ENCODE measurements at regions not wholly inside any gene's neighbourhood (a gene's known extent, or its start where the extent isn't known, plus 50 kb on each side); places are given as distances from the start of the nearest gene placed in this dataset.

DNA sequence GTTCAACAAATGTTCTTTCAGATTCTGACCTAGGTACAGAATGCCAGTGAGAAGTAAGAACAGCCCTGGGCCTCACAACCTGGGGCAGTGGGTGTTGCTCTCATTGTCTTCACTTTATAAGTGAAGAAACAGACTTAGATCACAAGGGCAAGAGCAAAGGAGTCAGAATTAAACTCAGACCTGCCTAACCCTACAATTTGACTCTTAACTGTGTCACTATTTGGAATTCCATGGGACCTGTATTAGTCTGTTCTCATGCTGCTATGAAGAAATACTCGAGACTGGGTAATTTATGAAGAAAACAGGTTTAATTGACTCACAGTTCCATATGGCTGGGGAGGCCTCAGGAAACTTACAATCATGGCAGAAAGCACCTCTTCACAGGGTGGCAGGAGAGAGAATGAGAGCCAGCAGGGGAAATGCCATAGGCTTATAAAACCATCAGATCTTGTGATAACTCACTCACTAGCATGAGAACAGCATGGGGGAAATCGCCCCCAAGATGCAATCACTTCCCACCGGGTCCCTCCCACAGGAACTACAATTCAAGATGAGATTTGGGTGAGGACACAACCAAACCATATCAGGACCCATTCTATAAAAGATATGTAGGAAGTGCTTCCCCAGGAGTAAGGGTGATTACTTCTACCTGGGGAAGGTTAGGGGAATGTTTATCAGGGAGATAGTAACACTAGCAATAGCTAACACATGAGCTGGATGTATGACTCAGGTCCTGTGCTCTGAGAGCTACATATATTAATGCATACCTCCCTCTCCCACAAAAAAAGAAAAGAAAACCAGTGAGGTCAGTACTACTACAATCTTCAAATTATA, 270.1 kb downstream of the SOX9 start:
- peak; percentile 44 for DNase-seq (ENCODE audit: low spot score)

DNA sequence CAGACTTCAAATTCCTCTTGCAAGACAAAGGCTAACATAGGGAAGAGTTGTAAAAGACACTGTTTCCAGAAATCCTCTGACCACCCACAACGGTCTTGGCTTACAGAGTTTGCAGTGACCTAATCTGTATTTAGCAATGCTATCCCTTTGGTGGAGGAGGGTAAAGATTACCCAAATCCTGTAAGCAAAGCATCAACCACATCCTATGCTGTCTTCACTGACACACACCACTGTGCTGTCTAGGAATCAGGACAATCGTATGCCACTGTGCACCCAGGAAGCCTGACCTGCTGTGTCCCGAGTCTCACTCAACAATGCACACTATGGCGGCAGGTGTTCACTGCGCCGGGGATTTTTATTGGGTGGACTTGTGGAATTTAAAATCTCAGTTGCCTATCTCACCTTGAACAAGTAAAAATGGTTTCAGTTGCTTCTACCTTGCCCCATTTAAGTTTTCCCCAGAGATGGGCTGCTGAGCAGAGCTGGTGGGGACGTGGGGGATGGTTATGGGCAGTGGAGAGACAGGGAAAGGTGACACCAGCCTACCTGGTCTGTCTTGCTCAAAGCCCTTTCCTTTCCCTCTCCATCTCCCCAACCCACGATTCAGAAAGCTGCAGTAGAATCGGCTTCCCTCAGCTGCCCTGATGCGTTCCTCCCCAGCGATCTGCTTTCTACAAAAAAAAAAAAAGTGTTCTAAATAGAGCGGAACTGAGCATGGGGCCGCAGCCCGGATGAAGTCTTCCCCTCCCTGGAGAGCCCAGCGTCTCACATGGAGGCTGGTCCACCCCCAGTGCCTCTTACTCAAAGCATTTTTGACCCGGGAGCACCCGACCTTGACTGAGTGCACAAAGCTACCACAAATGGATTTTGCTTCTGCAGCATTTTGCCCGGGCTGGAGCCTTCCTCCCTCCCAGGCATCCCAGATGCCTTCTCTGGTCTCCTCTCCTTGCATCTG, 271.5 kb downstream of the SOX9 start:
- DNase-seq (ENCODE audit: low spot score), result no peak

DNA sequence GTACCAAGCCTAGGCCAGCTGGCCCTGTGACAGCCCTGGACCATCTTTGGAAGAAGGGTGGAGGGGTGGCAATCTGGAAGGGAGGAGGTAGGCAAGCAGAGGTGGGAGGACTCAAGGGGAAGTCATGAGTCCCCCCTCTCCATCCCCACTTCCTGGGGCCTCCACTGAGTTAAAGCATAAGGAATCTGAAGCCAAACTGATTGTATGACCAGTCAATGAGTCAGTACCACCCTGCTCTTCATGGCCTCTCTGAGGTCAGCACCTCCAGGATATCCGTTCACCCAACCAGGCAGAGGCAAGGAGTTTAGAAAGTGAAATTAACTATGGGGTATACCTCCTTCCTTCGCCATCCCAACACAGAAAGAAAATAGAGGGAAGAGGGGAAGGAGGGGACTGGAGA, 272.7 kb downstream of the SOX9 start:
- peak; percentile 85 for DNase-seq (ENCODE audit: low spot score)

GRCh38 chr17:72394531-72394930, 273.7 kb downstream of the SOX9 start:
- DNase-seq (ENCODE audit: low spot score), result no peak

DNA sequence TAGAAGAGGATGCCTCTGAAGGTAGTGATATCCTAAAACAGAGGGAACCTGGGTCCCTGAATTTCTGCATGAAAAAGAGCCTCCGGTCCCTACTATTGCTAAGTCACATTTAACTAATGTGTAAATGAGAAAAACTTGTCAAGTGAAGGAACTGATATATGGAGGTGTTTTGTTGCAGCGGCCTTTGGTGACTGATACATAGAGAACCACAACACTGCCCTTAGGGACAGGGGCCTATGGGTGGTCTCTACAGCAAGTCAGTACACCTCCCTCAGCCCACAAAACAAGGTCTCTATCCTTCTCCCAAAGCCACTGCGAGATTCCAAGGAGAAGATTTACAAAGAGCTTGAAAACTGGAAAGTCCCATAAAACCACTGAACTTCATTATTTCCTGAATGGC, 275.3 kb downstream of the SOX9 start:
- no peak for DNase-seq (ENCODE audit: low spot score)

DNA sequence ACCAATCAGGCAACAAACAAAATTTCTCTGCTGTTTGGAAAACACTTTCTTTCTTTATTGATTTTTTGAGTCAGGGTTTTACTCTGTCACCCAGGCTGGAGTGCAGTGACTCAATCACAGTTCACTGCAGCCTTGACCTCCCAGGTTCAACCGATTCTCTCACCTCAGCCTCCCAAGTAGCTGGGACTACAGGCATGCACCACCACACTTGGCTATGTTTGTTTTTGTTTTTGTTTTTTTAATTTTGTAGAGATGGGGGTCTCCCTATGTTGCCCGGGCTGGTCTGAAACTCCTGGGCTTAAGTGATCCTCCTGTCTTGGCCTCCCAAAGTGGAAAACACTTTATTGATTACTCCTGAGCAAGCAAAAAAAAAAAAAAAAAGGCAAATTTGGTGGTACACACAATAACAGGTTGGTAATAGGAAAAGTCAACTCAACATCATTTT, 276.4 kb downstream of the SOX9 start:
- DNase-seq (ENCODE audit: low spot score), result no peak

DNA sequence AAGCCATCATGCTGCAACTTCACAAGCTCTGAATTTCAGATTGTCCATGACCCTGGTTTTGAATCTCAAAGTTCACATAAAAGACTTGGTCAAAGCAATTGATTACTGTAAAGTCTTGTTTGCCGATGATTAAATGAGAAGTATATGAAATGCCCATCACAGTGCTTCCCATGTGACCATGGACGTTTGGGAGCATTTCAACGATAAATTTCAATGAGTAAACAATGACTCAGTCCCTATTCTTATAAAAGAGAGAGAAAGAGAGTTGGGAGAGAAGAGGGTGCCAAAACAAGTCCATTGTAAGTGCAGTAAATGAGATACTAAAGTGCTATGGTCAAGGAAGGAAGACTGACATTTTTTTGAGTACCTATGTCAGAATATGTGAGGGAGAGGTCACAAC, 276.9 kb downstream of the SOX9 start:
- DNase-seq (ENCODE audit: low spot score), result no peak

DNA sequence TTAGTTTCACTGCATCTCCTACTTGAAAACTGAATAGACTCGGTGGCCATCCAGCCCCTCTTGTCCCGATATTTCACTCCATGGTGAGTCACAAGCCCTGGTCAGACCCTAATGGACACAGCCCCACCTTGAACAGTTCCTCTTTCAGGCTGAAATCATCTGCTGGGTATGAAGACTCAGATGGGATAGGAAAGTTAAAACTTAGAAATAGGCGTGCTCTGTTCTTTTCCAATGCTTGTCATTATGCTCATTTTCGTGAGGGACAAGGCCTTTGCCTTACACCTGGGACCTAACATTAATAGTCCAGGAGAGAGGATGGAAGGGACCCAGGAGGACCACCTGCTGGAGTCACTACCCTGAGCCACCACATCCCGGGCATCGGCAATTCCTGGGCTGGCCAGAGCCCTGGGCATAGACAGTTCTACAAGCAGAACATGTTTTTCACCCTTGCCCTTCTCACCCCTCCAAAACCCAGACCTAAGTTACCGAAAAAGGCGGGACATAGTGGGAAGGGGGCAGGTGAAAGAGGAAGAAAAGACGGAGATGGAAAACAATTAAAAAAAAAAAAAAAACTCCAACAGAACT, 278.3 kb downstream of the SOX9 start:
- no peak for DNase-seq (ENCODE audit: low spot score)

DNA sequence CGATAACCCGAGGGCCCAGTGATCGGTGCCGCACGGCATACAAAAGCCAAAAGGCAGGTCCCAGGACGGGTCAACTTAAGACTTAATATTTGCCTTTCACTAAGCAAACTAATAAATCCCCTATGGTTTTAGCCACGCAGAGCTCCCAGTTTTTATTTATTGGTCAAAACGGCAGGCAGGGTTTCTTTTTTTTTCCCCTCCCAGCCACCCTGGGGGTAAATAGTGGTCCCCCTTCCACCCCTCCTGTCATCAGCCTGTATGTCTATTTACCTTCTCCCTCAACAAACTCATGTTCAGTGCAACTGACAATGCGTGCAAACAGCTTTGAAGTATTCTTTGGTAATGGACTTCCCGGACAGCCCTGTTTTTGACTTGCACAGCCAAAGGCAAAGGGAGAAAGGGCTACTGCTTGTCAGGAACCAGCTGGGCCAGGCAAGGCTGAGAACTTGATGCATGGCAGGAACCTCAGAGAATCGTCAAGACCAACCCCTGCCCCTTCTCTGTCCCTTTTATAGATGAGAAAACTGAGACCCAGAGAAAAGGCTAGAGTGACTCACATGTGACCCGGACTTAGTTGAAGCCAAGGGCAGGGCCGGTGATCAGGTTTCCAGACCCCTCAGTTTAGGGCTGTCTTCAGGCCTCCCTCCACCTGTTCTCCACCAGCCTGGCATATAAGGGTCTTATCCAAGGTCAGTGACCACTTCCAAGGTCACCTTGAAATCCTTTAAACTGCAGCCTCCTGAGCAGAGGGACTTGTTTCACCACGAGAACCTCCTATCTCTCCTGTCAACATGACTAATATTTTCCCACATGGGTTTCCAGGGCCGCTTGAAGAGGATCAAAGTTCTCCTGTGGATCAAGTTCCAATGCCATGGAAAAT, 279.0 kb downstream of the SOX9 start:
- no peak for DNase-seq (ENCODE audit: low spot score)

DNA sequence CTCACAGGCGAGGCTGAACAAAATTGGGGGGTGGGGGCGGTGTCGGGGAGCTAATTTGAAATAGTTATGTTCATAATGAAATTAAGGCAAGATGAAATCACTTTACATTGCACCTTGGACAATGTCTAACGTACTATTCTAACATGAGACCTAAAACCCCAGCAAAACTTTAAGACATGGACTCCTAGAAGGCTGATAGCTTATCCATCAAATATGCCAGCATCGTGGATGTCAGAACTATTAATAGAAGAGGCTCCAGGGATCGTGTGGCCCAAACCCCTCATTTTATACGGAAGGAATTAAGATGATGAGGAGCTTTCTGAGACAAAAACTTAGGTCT, 279.6 kb downstream of the SOX9 start:
- no peak for DNase-seq (ENCODE audit: low spot score)

DNA sequence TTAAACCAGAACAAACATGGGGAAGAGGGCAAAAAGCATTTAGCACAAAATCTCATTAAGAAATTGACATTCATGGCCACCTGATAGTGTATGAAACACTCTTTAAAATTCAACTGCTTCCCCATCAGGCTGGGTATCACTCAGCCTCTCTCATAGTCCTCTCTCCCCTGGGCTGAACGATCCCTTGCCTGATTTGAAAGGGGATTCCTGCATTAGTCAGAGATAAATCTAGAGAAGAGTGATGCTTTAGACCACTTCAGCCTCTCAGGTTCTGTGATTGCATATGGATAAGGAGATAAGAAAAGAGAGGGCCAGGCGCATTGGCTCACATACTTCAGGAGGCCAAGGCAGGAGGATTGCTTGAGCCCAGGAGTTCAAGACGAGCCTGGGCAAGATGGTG, 280.0 kb downstream of the SOX9 start:
- DNase-seq (ENCODE audit: low spot score), result no peak

GRCh38 chr17:72401883-72402726, 281.3 kb downstream of the SOX9 start:
- DNase-seq (ENCODE audit: low spot score), result no peak

DNA sequence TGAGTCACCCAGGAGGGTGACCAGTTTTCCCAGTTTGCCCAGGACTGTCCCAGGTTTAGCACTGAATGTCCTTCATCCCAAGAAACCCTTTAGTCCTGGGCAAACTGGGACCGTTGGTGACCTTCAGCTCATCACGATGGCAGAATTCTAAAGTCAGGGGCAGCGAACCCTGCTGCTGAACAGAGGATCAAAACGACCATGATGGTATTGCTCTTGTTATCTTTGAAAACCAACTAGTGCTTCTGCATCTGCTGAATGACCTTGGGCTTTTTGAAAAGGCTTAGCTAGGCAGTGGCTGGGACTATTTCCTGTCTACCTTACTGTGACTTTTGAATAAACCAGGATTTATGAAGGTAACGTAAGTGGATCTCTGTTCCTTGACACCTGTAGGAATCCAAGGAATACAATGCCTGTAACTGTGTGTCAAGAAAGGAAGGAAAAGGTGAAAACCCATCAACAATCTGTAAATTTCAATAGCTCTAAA, 281.9 kb downstream of the SOX9 start:
- DNase-seq (ENCODE audit: low spot score), result no peak

DNA sequence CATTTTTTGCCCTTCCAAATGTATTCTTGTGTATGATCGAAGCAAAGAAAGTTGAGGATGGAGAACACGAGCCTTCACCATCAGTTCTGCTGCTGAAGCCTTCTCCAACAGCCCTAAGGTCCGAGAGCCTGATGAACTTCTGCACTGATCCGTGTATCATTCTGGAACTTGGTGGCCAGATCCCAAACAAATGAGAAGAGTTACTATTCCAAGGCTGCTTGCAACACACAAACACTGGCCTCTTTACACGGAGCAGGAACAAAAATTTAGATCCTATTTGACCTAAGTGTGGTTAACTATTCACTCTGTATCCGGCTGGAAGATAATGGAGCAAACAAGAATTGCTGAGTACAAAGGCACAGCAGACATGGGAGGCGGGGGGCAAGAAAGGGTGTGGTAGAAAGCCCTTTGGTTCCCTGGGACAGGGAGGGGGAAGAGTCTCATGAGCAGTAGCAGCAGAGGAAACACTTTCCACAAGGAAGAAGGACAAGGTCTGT, 282.9 kb downstream of the SOX9 start:
- no peak for DNase-seq (ENCODE audit: low spot score)

GRCh38 chr17:72404872-72405271, 284.1 kb downstream of the SOX9 start:
- no peak for DNase-seq (ENCODE audit: low spot score)

DNA sequence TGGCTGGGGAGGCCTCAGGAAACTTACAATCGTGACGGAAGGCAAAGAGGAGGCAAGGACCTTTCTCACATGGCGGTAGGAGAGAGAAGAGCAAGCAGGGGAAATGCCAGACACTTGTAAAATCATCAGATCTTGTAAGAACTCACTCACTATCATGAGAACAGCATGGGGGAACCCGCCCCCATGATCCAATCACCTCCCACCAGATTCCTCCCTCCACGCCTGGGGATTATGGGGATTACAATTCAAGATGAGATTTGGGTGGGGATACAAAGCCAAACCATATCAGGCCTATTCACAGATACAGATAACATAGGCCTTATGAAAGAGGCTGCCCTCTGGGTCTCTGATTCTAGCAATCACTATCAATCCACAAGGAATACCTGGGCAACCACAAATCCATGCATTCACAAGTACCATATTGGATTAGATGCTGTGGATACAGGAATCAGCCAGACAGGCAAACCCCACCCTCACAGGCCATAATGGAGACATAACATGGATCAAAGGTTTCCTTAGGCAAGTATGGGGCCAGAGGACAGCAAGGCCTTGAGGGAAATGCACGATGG, 284.9 kb downstream of the SOX9 start:
- no peak for DNase-seq (ENCODE audit: low spot score)

DNA sequence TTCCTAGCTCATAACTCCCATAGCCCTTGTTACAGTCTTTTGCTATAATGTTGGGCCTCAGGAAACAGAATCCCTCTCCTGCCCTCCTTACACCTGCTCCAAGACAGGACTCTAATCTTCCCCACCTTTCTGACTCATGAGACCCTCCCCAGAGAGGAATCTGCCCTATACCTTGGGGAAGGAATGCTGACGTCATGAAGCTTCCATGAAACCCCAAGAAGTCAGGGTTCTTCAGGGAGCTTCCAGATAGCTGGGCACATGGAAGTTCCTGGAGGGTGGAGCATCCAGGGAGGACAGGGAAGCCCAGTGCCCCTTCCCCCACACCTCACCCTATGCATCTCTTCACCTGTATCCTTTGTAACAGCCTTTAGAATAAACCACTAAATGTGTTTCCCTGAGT, 285.7 kb downstream of the SOX9 start:
- no peak for DNase-seq (ENCODE audit: low spot score)

- DNase-seq (ENCODE audit: low spot score), result peak; percentile 82
These were observed 286.6 kb downstream of the SOX9 start for GRCh38 chr17:72407336-72407909.

- no peak for DNase-seq (ENCODE audit: low spot score)
These were observed 287.1 kb downstream of the SOX9 start for GRCh38 chr17:72407931-72408330.

DNA sequence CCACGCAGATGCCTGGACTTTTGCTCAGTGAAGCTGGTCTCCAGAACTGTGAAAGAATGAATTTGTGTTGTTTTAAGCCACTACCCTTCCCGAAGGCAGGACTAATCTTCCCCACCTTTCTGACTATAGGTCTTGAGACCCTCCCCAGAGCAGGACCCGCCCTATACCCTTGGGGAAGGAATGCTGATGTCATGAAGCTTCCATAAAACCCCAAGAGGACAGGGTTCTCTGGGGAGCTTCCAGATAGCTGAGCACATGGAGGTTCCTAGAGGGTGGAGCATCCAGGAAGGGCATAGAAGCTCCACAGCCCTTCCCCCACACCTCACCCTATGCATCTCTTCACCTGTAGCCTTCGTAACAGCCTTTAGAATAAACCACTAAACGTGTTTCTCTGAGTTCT, 287.8 kb downstream of the SOX9 start:
- DNase-seq (ENCODE audit: low spot score), result no peak
